ENCODE measurements at regions not wholly inside any gene's neighbourhood (a gene's known extent, or its start where the extent isn't known, plus 50 kb on each side); places are given as distances from the start of the nearest gene placed in this dataset.
A peak's percentile ranks its signal among the peaks of the same experiment; 100 is the strongest.
"Not testable (repeated sequence)": the region's sequence is repeated elsewhere in the genome, so short reads cannot be mapped to it uniquely, and the experiment has no call there.

DNA sequence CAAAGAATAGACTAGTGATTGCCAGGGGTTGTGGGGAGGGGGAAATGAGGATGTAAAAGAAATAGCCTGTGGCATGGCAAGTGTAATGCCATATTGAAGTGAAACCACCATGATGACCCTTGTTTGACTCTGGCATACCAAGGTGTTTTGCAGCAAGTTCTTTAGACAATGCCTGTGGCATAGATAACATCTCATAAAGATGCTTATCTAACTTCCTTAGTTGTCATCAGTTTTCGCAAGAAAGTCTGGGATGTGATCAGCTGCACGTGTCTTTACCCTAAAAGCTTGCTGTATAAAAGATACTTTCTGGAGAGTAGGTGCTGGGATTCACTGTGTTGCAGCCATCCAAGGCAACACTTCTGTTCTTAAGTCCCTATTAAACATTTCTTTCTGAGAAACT, 176.1 kb upstream of the MAGEB16 start:
- DNase-seq (ENCODE audit: low read depth) = no peak

GRCh38 chrX:35622601-35623000, 175.5 kb upstream of the MAGEB16 start:
- no peak for DNase-seq (ENCODE audit: low read depth)

- peak; percentile 45 for DNase-seq (ENCODE audit: low read depth)
These were observed 172.4 kb upstream of the MAGEB16 start for GRCh38 chrX:35625714-35626113.

GRCh38 chrX:35626124-35626523, 172.0 kb upstream of the MAGEB16 start:
- DNase-seq (ENCODE audit: low read depth) = no peak

DNA sequence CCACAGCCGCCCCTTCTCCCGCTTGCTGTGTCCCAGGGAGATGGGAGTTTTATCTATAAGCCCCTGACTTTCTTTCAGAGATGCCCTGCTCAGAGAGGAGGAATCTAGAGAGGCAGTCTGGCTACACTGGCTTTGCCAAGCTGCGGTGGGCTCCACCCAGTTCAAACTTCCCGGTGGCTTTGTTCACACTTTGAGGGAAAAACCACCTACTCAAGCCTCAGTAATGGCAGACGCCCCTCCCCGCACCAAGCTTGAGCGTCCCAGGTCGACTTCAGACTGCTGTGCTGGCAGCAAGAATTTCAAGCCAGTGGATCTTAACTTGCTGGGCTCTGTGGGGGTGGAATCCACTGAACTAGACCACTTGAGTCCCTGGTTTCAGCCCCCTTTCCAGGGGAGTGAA, 162.2 kb upstream of the MAGEB16 start:
- not testable (repeated sequence) for DNase-seq (ENCODE audit: low read depth)

DNA sequence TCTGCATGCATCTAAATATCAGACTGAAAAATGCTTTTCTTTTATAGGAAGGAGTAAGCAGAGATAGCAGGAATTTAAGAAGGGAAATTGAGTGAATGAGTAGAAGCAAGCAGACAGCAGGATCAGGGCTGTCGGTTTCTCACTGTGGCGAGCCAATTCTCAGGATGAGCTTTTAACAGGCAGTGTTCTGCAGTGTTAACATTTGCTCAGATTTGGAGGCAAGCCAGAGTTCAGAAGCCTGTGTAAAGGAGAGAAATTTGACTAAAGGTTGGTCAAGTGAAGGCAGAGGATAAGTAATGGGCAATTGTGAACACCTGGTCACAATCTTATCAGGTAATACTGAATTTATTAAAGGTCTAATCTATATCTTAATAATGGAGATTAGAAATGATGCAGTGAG, 133.3 kb upstream of the MAGEB16 start:
- no peak for DNase-seq (ENCODE audit: low read depth)

DNA sequence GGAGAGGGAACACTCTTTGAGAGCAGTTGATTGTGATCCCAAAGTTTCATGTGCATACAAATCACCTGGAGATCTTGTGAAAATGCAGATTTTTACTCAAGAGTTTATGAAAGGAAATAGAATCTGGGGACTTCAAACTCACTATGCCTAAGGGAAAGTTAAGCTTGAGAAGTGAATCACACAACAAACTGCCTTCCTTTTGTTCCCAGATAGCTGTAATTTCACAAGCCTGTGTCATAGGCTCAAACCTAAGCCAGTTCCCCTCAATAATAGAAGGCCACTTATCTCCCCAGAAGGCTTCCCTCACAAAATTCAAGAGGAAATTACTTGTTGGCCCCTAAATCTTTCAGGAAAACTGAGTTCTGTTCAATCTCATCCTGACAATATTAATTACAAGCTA, 132.8 kb upstream of the MAGEB16 start:
- no peak for DNase-seq (ENCODE audit: low read depth)

GRCh38 chrX:35670889-35671288, 127.3 kb upstream of the MAGEB16 start:
- DNase-seq (ENCODE audit: low read depth) = no peak

- no peak for DNase-seq (ENCODE audit: low read depth)
These were observed 123.0 kb upstream of the MAGEB16 start for GRCh38 chrX:35675151-35675550.

DNA sequence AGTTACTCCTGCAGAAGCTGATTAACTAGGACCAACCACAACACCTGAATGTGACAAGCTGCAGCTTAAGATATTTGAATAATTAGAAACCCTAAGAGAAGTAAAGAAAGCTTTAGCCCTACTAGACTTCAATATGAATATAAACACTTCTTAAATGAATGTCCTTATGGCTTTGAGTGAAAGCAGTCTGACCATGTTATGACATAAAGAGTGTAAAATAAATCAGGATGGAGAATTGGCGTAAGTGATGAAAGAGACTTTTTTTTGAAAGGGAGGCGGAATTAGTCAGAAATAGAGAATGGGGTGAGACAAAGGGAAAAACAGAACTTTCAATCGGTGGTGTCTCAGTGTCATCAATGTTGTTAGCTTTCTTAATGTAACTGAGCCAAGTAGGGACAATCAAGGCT, 117.2 kb upstream of the MAGEB16 start:
- no peak for DNase-seq (ENCODE audit: low read depth)

DNA sequence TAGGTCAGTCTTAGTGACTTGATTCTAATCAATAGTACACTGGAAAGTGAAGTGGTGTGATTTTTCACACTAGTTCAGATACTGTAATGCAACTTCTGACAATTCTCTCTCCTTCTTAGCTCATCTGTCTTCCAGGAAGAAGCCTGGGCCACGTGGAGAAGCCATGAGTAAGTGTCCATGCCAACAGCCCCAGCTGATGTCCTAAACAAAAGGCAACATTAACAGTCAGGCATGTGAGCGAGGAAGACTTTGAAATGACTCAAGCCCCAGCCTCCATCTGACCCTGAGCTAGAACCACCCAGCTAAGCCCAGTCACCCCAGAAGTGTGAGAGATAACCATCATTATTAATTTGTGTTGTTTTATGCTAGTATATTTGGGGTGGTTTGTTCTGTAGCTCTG, 115.7 kb upstream of the MAGEB16 start:
- no peak for DNase-seq (ENCODE audit: low read depth)

DNA sequence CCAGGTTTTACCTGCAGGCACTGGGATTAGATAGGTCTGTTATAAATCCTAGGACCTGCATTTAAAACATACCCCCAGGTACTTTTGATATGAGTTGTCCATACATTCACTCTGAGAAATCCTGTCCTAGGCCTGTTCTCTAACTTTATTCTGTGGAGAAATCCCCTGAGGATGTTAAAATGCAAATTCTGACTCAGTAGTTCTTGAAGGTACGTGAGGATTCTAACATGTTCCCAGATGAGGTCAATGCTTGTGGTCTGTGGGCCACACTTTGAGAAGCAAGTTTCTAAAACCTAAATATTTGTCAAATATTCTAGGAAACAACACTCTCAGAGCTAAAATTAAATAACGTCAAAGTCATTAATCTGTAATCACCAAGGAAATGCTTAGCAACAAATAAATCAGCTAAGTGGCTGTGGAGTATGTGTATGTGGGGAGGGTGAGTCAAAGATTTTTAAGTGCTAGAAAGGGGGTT, 101.3 kb upstream of the MAGEB16 start:
- no peak for DNase-seq (ENCODE audit: low read depth)

GRCh38 chrX:35699642-35700041, 98.5 kb upstream of the MAGEB16 start:
- no peak for DNase-seq (ENCODE audit: low read depth)

GRCh38 chrX:35700121-35700520, 98.0 kb upstream of the MAGEB16 start:
- DNase-seq (ENCODE audit: low read depth) = no peak

DNA sequence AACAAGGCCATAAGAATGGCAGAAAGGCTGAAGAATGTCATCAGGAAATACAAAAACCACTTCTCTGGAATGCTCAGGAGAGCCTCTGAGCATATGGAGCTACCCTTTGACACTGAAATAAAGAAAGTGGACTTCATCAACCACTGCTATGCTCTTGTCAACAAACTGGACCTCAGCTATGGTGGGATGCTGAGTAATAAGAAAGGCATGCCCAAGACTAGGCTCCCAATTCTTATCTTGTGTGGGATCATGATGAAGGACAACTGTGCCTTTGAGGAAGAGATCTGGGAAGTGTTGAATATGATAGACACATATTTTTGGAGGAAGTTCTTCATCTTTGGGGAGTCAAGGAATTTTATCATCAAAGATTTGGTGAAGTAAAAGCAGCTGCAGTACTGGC, 86.9 kb upstream of the MAGEB16 start:
- no peak for DNase-seq (ENCODE audit: low read depth)

DNA sequence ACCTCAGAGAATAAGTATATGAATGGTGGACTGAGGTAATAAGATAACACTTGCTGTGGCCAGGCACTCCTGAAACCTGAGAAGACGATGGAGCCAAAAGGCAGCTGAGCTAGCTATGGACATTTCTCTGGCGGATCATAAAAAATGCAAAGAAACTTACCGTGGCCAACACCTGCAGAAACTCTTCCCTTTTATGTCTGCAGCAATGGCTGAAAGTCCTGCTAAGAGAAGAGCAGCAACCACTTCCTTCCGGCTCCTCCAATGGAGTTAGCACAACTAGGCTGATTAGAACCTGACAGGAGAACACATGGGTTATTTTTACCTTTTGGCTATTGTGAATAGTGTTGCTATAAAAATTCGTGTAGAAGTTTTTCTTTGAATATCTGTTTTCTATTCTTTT, 76.0 kb upstream of the MAGEB16 start:
- no peak for DNase-seq (ENCODE audit: low read depth)

GRCh38 chrX:35726176-35726575, 72.0 kb upstream of the MAGEB16 start:
- DNase-seq (ENCODE audit: low read depth) = no peak

- DNase-seq (ENCODE audit: low read depth) = no peak
These were observed 69.7 kb upstream of the MAGEB16 start for GRCh38 chrX:35728481-35728880.

DNA sequence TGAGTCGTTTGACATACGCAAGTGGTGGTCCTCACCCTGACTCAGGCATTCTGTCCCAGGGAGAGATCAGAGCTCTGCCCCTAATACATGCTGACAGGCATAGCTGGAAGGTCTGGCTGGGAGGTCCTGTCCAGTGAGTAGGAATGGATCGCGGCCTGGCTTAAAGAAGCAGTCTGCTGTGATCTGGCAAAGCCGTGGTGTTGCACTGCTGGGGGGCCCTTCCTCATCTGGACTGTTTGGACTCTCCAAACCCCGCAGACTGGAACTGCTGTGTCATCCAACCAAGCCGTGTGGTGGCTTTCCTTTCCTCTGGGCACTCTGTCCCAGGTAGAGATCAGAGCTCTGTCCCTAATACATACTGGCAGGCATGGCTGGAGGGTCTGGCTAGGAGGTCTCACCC, 64.3 kb upstream of the MAGEB16 start:
- DNase-seq (ENCODE audit: low read depth) = no peak

- no peak for DNase-seq (ENCODE audit: low read depth)
These were observed 57.0 kb upstream of the MAGEB16 start for GRCh38 chrX:35741142-35741541.

- DNase-seq (ENCODE audit: low read depth) = no peak
These were observed 54.8 kb upstream of the MAGEB16 start for GRCh38 chrX:35743331-35743730.

Measured in Daoy (cell line).